H1 (cell line): ENCODE measurements at regions not wholly inside any gene's neighbourhood (a gene's known extent, or its start where the extent isn't known, plus 50 kb on each side); places are given as distances from the start of the nearest gene placed in this dataset.

Experiments
- CTCF ChIA-PET: fragments of 300-600 bp; sonication (Branson Sonifier 250); formaldehyde crosslinking; loops from one replicate; lab custom pipeline; 2021; ENCODE audit not compliant: partially characterized antibody; lab: Charles Lee
- POLR2A ChIA-PET: fragments of 300-600 bp; sonication (Branson Sonifier 250); formaldehyde crosslinking; loops from one replicate; lab custom pipeline; 2021; ENCODE audit warnings: inconsistent platforms; ENCODE audit not compliant: partially characterized antibody; lab: Charles Lee
- DNase-seq, 2 experiments: peaks; one replicate each; pipeline versions ENCODE4 v3.0.0 to v3.0.0-alpha.2; 2010 to 2022; ENCODE audit warnings: low spot score in 2 of 2, low read depth in 1 of 2, mixed read lengths in 1 of 2
- FAIRE-seq: peaks from 2 replicates; lab custom pipeline; 2011; peaks lifted over from hg19 to GRCh38; lab: Jason Lieb, UNC
- H2AFZ ChIP-seq: 2 replicates; pipeline ENCODE4 v1.8.1; 2012; ENCODE audit warnings: low read length, inconsistent platforms
- H2AK5ac ChIP-seq: 2 replicates; pipeline ENCODE4 v1.6.1; 2013; ENCODE audit warnings: low read depth, low read length
- H2BK120ac ChIP-seq: replicated peaks from 2 replicates; pipeline ENCODE3; 2013; ENCODE audit warnings: low read depth, low read length, inconsistent platforms
- H2BK12ac ChIP-seq: 2 replicates; pipeline ENCODE4 v1.6.1; 2013; ENCODE audit warnings: low read depth, low read length
- H2BK15ac ChIP-seq: 2 replicates; pipeline ENCODE4 v1.6.1; 2013; ENCODE audit warnings: low read length
- H2BK20ac ChIP-seq: 2 replicates; pipeline ENCODE4 v1.6.1; 2013; ENCODE audit warnings: low read length
- H2BK5ac ChIP-seq: 2 replicates; pipeline ENCODE4 v1.6.1; 2013; ENCODE audit warnings: low read depth, low read length
- H3K14ac ChIP-seq: 2 replicates; pipeline ENCODE4 v1.6.1; 2013; ENCODE audit warnings: inconsistent platforms; ENCODE audit not compliant: insufficient read length
- H3K18ac ChIP-seq: 2 replicates; pipeline ENCODE4 v1.6.1; 2013; ENCODE audit warnings: low read length; ENCODE audit errors: extremely low read depth
- H3K23ac ChIP-seq: 2 replicates; pipeline ENCODE4 v1.6.1; 2013; ENCODE audit warnings: inconsistent platforms; ENCODE audit not compliant: insufficient read length
- H3K23me2 ChIP-seq: 2 replicates; pipeline ENCODE4 v1.6.1; 2013; ENCODE audit warnings: low read depth, low read length
- H3K27ac ChIP-seq: 2 replicates; pipeline ENCODE4 v1.6.1; 2011; ENCODE audit warnings: low read depth, low read length, inconsistent platforms
- H3K27me3 ChIP-seq, 4 experiments: replicated peaks in 1 of 4; 1 replicate in 1 of 4; 2 replicates in 3 of 4; pipeline versions ENCODE4 v1.6.1 to v1.8.1; 2011 to 2013; ENCODE audit warnings: low read length in 3 of 4, mild to moderate bottlenecking in 3 of 4, inconsistent platforms in 2 of 4, mixed read lengths in 2 of 4, moderate library complexity in 1 of 4; ENCODE audit not compliant: control insufficient read depth in 3 of 4, insufficient read depth in 3 of 4; ENCODE audit errors: extremely low read depth in 1 of 4
- H3K36me3 ChIP-seq, 4 experiments: 2 replicates each; pipeline versions ENCODE4 v1.6.1 to v1.8.1; 2011 to 2013; ENCODE audit warnings: mild to moderate bottlenecking in 4 of 4, low read length in 3 of 4, moderate library complexity in 2 of 4, control low read depth in 1 of 4, inconsistent platforms in 1 of 4; ENCODE audit not compliant: insufficient read depth in 4 of 4, control insufficient read depth in 2 of 4
- H3K4ac ChIP-seq: replicated peaks from 2 replicates; pipeline ENCODE3; 2013; ENCODE audit warnings: low read length, low read depth, mixed read lengths, inconsistent platforms; ENCODE audit not compliant: insufficient read length
- H3K4me1 ChIP-seq, 4 experiments: replicated peaks in 1 of 4; 1 replicate in 1 of 4; 2 replicates in 3 of 4; pipeline versions ENCODE4 v1.6.1 to v1.8.1; 2011 to 2013; ENCODE audit warnings: low read length in 3 of 4, inconsistent platforms in 2 of 4, mixed read lengths in 1 of 4; ENCODE audit not compliant: insufficient read depth in 4 of 4, control insufficient read depth in 3 of 4
- H3K4me2 ChIP-seq, 2 experiments: 2 replicates each; pipeline versions ENCODE4 v1.6.1 to v1.8.1; 2011 to 2013; ENCODE audit warnings: low read depth in 2 of 2, low read length in 2 of 2, control low read depth in 1 of 2, inconsistent platforms in 1 of 2, mild to moderate bottlenecking in 1 of 2; ENCODE audit not compliant: insufficient read depth in 1 of 2
- H3K4me3 ChIP-seq, 4 experiments: fragments of 200-600, 300-600 bp in 1 of 4; sonication (generic), shearing (Covaris generic), sonication (Bioruptor Twin) in 1 of 4; 2 replicates each; pipeline versions ENCODE4 v1.5.1 to v1.8.1; 2011 to 2016; ENCODE audit warnings: low read length in 4 of 4, low read depth in 3 of 4, control low read depth in 2 of 4, inconsistent platforms in 2 of 4, mild to moderate bottlenecking in 2 of 4, mixed read lengths in 1 of 4, moderate library complexity in 1 of 4; ENCODE audit not compliant: insufficient read depth in 2 of 4; ENCODE audit errors: extremely low read depth in 1 of 4
- H3K56ac ChIP-seq: replicated peaks from 2 replicates; pipeline ENCODE3; 2013; ENCODE audit warnings: low read depth, mild to moderate bottlenecking, mixed read lengths, low read length, inconsistent platforms; ENCODE audit not compliant: insufficient read length
- H3K79me1 ChIP-seq: 2 replicates; pipeline ENCODE4 v1.6.1; 2013; ENCODE audit warnings: low read depth, low read length, control low read depth
- H3K79me2 ChIP-seq, 2 experiments: 2 replicates each; pipeline versions ENCODE4 v1.6.1 to v1.8.1; 2012 to 2013; ENCODE audit warnings: low read length in 2 of 2, mild to moderate bottlenecking in 2 of 2, inconsistent platforms in 1 of 2; ENCODE audit not compliant: insufficient read depth in 2 of 2, control insufficient read depth in 1 of 2
- H3K9ac ChIP-seq, 4 experiments: replicated peaks in 1 of 4; 1 replicate in 1 of 4; 2 replicates in 3 of 4; pipeline versions ENCODE4 v1.6.1 to v1.8.1; 2011 to 2013; ENCODE audit warnings: low read depth in 3 of 4, low read length in 3 of 4, control low read depth in 2 of 4, mild to moderate bottlenecking in 2 of 4, moderate library complexity in 2 of 4, inconsistent platforms in 1 of 4; ENCODE audit errors: extremely low read depth in 1 of 4
- H3K9me3 ChIP-seq, 2 experiments: 2 replicates each; pipeline versions ENCODE4 v1.6.1 to v1.8.1; 2012 to 2013; ENCODE audit warnings: mild to moderate bottlenecking in 2 of 2, moderate library complexity in 2 of 2, control low read depth in 1 of 2, inconsistent platforms in 1 of 2, low read depth in 1 of 2, low read length in 1 of 2, mixed read lengths in 1 of 2; ENCODE audit not compliant: insufficient read depth in 2 of 2
- H4K20me1 ChIP-seq, 2 experiments: replicated peaks in 1 of 2; 2 replicates each; pipeline versions ENCODE3 to v1.8.1; 2011 to 2013; ENCODE audit warnings: inconsistent platforms in 2 of 2, low read length in 2 of 2, mild to moderate bottlenecking in 1 of 2; ENCODE audit not compliant: insufficient read depth in 2 of 2, control insufficient read depth in 1 of 2
- H4K5ac ChIP-seq: 2 replicates; pipeline ENCODE4 v1.6.1; 2013; ENCODE audit warnings: low read length, low read depth, mixed read lengths, inconsistent platforms; ENCODE audit not compliant: insufficient read length
- H4K8ac ChIP-seq: 2 replicates; pipeline ENCODE4 v1.8.0; 2013; ENCODE audit warnings: mild to moderate bottlenecking, moderate library complexity, low read length, inconsistent platforms; ENCODE audit not compliant: insufficient read depth; ENCODE audit errors: extremely low read depth
- H4K91ac ChIP-seq: replicated peaks from 2 replicates; pipeline ENCODE3; 2013; ENCODE audit warnings: low read length, mixed read lengths, inconsistent platforms; ENCODE audit not compliant: insufficient read length
- CHD7 ChIP-seq: fragments of 300-600 bp; sonication (generic); IDR thresholded peaks from 2 replicates; pipeline ENCODE4 v1.7.1; 2012; ENCODE audit warnings: low read length, moderate library complexity, mild to moderate bottlenecking, inconsistent platforms; ENCODE audit not compliant: insufficient replicate concordance
- TAF1 ChIP-seq: IDR thresholded peaks from 2 replicates; pipeline ENCODE4 v1.6.1; 2011; ENCODE audit warnings: mild to moderate bottlenecking, low read depth, low read length

- Histone ChIP-seq H3K79me1 (no peaks in the 10 kb centered on the region), H2AFZ (no peak overlapping the region), H3K23ac (no peak overlapping the region), H2BK12ac (no peak overlapping the region), H2AK5ac (no peak overlapping the region), H3K4ac (no peak overlapping the region), H3K79me2 (no peaks in the 10 kb centered on the region), H4K91ac (no peak overlapping the region), H3K27me3 (no peaks in the 10 kb centered on the region), H3K9ac (no peak overlapping the region), H3K56ac (no peak overlapping the region), H4K20me1 (no peaks in the 10 kb centered on the region), H3K4me3 (no peak overlapping the region), H4K8ac (no peak overlapping the region), H2BK5ac (no peak overlapping the region), H3K27ac (no peak overlapping the region), H3K4me2 (no peak overlapping the region), H3K18ac (no peak overlapping the region), H2BK20ac (no peak overlapping the region), H2BK120ac (no peak overlapping the region), H3K14ac (no peak overlapping the region), H3K9me3 (peaks cover 11 to 16% of the 10 kb centered on the region in 2 experiments), H2BK15ac (no peak overlapping the region), H3K23me2 (no peaks in the 10 kb centered on the region), H4K5ac (no peak overlapping the region), H3K36me3 (no peaks in the 10 kb centered on the region), H3K4me1 (no peaks in the 10 kb centered on the region)
- no peak for DNase-seq
- POLR2A ChIA-PET: no interaction called here
- CTCF ChIA-PET: interaction anchor here (1.0 kb wide), 1 partner anchor 35 kb away, joined by 3 read pairs; no protein-coding TSS in a partner anchor
- no peak for FAIRE-seq
- no peak for TF ChIP-seq CHD7
- no peak for TF ChIP-seq TAF1
Observed at GRCh38 chr1:118636004-118636403, 352.1 kb downstream of the TBX15 start.
